Naive thymus-derived CD4-positive, alpha-beta T cell (primary cell): ENCODE measurements at regions not wholly inside any gene's neighbourhood (a gene's known extent, or its start where the extent isn't known, plus 50 kb on each side); places are given as distances from the start of the nearest gene placed in this dataset.
A peak's percentile ranks its signal among the peaks of the same experiment; 100 is the strongest.

Source experiments
- ATAC-seq: fragments of 150-1000 bp; cut with Tn5 transposase; 2 replicates; pipeline ENCODE4 v1.10.0; 2021; ENCODE audit warnings: mild to moderate bottlenecking, moderate library complexity
- CTCF ChIA-PET: fragments of 350-600 bp; sonication (Branson Sonifier 250); formaldehyde crosslinking; loops from one replicate; lab custom pipeline; 2021; ENCODE audit warnings: antibody characterized with exemption; lab: Charles Lee
- POLR2A ChIA-PET: fragments of 350-600 bp; sonication (Branson Sonifier 250); formaldehyde crosslinking; loops from one replicate; lab custom pipeline; 2021; ENCODE audit warnings: antibody characterized with exemption, inconsistent platforms; lab: Charles Lee
- DNase-seq, 9 donors: peaks; one replicate each; pipeline versions ENCODE4 v3.0.0 to v3.0.0-alpha.2; 2020 to 2022; ENCODE audit warnings: mixed read lengths in 1 of 9
- H3K27ac ChIP-seq: one replicate; pipeline ENCODE4 v1.7.0; 2013; ENCODE audit warnings: mild to moderate bottlenecking, low read depth, low read length, moderate library complexity
- H3K27me3 ChIP-seq, 2 donors: one replicate each; pipeline ENCODE4 v1.7.0; 2013; ENCODE audit warnings: low read length in 2 of 2, mild to moderate bottlenecking in 2 of 2, moderate library complexity in 2 of 2; ENCODE audit not compliant: control insufficient read depth in 2 of 2, insufficient read depth in 2 of 2
- H3K36me3 ChIP-seq, 3 experiments: 1 replicate in 2 of 3; 2 replicates in 1 of 3; pipeline ENCODE4 v1.7.0; 2013; ENCODE audit warnings: low read length in 3 of 3, mild to moderate bottlenecking in 3 of 3, moderate library complexity in 1 of 3; ENCODE audit not compliant: insufficient read depth in 3 of 3, control insufficient read depth in 2 of 3
- H3K4me1 ChIP-seq, 2 donors: one replicate each; pipeline ENCODE4 v1.7.0; 2013; ENCODE audit warnings: low read length in 2 of 2, mild to moderate bottlenecking in 2 of 2, moderate library complexity in 1 of 2; ENCODE audit not compliant: control insufficient read depth in 2 of 2, insufficient read depth in 2 of 2
- H3K4me3 ChIP-seq: 2 replicates; pipeline ENCODE4 v1.7.0; 2013; ENCODE audit warnings: mild to moderate bottlenecking, low read length
- H3K9me3 ChIP-seq, 3 experiments: 1 replicate in 2 of 3; 2 replicates in 1 of 3; pipeline ENCODE4 v1.7.0; 2013; ENCODE audit warnings: low read length in 3 of 3; ENCODE audit not compliant: control insufficient read depth in 2 of 3
- H3K27ac Mint-ChIP-seq, 9 donors: one replicate each; pipeline ENCODE4 v1.8.0; 2020 to 2022; ENCODE audit warnings: mixed read lengths in 9 of 9, mild to moderate bottlenecking in 8 of 9, moderate library complexity in 5 of 9, inconsistent platforms in 2 of 9
- H3K27me3 Mint-ChIP-seq, 5 donors: one replicate each; pipeline ENCODE4 v1.8.0; 2021 to 2022; ENCODE audit warnings: mixed read lengths in 5 of 5, mild to moderate bottlenecking in 1 of 5
- H3K36me3 Mint-ChIP-seq, 5 donors: one replicate each; pipeline ENCODE4 v1.8.0; 2020 to 2022; ENCODE audit warnings: mixed read lengths in 5 of 5, mild to moderate bottlenecking in 3 of 5, inconsistent platforms in 1 of 5
- H3K4me1 Mint-ChIP-seq, 7 donors: one replicate each; pipeline ENCODE4 v1.8.0; 2020 to 2022; ENCODE audit warnings: mixed read lengths in 7 of 7, mild to moderate bottlenecking in 3 of 7, inconsistent platforms in 1 of 7
- H3K4me3 Mint-ChIP-seq, 10 donors: one replicate each; pipeline ENCODE4 v1.8.0; 2020 to 2022; ENCODE audit warnings: mild to moderate bottlenecking in 10 of 10, mixed read lengths in 10 of 10, moderate library complexity in 6 of 10, inconsistent platforms in 2 of 10
- H3K9me3 Mint-ChIP-seq, 11 donors: one replicate each; pipeline ENCODE4 v1.8.0; 2020 to 2022; ENCODE audit warnings: mixed read lengths in 11 of 11, mild to moderate bottlenecking in 4 of 11, inconsistent platforms in 1 of 11, moderate library complexity in 1 of 11
- intact Hi-C, 2 donors: fragments of 100-400 bp; cut with micrococcal nuclease; formaldehyde crosslinking; loops; one replicate each; pipeline ENCODE4 v1.15.1; 2023

DNA sequence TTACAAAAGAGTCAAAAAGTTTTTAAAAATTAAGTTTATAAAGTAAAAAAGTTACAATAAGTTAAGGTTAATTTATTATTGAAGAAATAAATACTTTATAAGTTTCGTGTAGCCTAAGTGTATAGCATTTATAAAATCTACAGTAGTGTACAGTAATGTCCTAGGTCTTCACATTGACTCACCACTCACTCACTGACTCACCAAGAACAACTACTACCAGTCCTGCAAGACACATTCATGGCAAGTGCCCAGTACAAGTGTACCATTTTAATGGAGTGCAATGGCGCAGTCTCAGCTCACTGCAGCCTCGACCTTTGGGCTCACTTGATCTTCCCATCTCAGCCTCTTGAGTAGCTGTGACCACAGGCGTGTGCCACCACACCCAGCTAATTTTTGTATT lies 128.2 kb downstream of the GPX5 start:
- peaks cover 0 to 15% (median 1%) of the 10 kb centered on the region in 11 donors for H3K9me3 Mint-ChIP-seq
- peaks cover 57 to 81% (median 71%) of the 10 kb centered on the region in 5 donors for H3K27me3 Mint-ChIP-seq
- Histone ChIP-seq H3K27me3 (peaks cover 8 to 21% of the 10 kb centered on the region in 2 donors), H3K4me3 (no peak overlapping the region), H3K27ac (no peak overlapping the region), H3K4me1 (peaks cover 6 to 14% of the 10 kb centered on the region in 2 donors), H3K36me3 (no peaks in the 10 kb centered on the region), H3K9me3 (no peaks in the 10 kb centered on the region)
- CTCF ChIA-PET, result no interaction called here
- POLR2A ChIA-PET, result no interaction called here
- intact Hi-C loops, result no loop called here
- H3K27ac Mint-ChIP-seq, result no peak overlapping the region
- no peak overlapping the region for H3K4me3 Mint-ChIP-seq
- H3K4me1 Mint-ChIP-seq, result peaks cover 14 to 31% (median 22%) of the 10 kb centered on the region in 7 donors
- peaks cover 0 to 4% (median 0%) of the 10 kb centered on the region in 5 donors for H3K36me3 Mint-ChIP-seq
- ATAC-seq (no peak), DNase-seq (no peak)

GRCh38 chr6:28655164-28655563 lies 129.5 kb downstream of the GPX5 start:
- peaks cover 6 to 13% of the 10 kb centered on the region in 2 donors for H3K4me1 ChIP-seq
- Mint-ChIP-seq H3K27me3 (peaks cover 59 to 82% (median 73%) of the 10 kb centered on the region in 5 donors), H3K4me3 (no peak overlapping the region), H3K36me3 (peaks cover 0 to 4% (median 0%) of the 10 kb centered on the region in 5 donors), H3K4me1 (peaks cover 15 to 30% (median 23%) of the 10 kb centered on the region in 7 donors), H3K27ac (no peak overlapping the region), H3K9me3 (peaks cover 0 to 17% (median 1%) of the 10 kb centered on the region in 11 donors)
- peaks cover 9 to 20% of the 10 kb centered on the region in 2 donors for H3K27me3 ChIP-seq
- DNase-seq, result no peak
- CTCF ChIA-PET, result no interaction called here
- no peaks in the 10 kb centered on the region for H3K9me3 ChIP-seq
- H3K36me3 ChIP-seq, result no peaks in the 10 kb centered on the region
- H3K4me3 ChIP-seq, result no peak overlapping the region
- POLR2A ChIA-PET, result no interaction called here
- intact Hi-C loops, result loop anchor here in 1 of 2 donors (5.0 kb wide), 1 partner anchor 113 kb away; no protein-coding TSS in a partner anchor
- no peak overlapping the region for H3K27ac ChIP-seq
- ATAC-seq, result no peak

DNA sequence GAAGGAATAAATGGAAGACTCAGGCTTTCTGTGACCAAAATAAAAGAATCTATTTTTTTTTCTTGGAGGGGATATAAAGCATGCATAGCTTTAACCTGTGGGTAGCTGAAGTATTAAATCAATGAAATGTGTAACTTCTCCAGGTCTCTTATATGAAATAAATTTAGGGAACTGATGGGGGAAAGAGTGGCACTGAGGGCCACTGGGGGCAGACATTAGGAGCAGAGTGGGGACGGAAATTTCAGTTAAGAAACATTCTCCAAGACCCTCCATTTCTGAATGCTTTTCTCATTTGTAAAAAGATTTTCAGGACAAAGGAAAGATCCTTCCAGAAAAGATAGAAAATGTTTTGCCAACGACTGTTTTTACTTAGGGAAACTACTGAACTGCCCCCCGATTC lies 131.0 kb downstream of the GPX5 start:
- CTCF ChIA-PET, result no interaction called here
- peaks cover 0 to 15% (median 0%) of the 10 kb centered on the region in 11 donors for H3K9me3 Mint-ChIP-seq

GRCh38 chr6:28657381-28657768 lies 131.7 kb downstream of the GPX5 start:
- no peak overlapping the region for H3K4me3 ChIP-seq
- CTCF ChIA-PET, result no interaction called here
- peak overlapping the region; percentile 67 to 91 (median 83) for H3K4me3 Mint-ChIP-seq
- peaks cover 58 to 71% (median 63%) of the 10 kb centered on the region in 5 donors for H3K27me3 Mint-ChIP-seq
- ATAC-seq (no peak), DNase-seq (no peak)
- peak overlapping the region in 2 of 9 donors; percentile 45 to 56 for H3K27ac Mint-ChIP-seq
- H3K36me3 Mint-ChIP-seq, result no peaks in the 10 kb centered on the region
- no peaks in the 10 kb centered on the region for H3K36me3 ChIP-seq
- peaks cover 0 to 15% (median 0%) of the 10 kb centered on the region in 11 donors for H3K9me3 Mint-ChIP-seq
- peaks cover 6 to 13% of the 10 kb centered on the region in 2 donors for H3K4me1 ChIP-seq
- POLR2A ChIA-PET, result interaction anchor here (0.7 kb wide), 1 partner anchor 121 kb away, joined by 3 read pairs; no protein-coding TSS in a partner anchor
- no peaks in the 10 kb centered on the region for H3K9me3 ChIP-seq
- peaks cover 15 to 30% (median 23%) of the 10 kb centered on the region in 7 donors for H3K4me1 Mint-ChIP-seq
- intact Hi-C loops, result loop anchor here in 1 of 2 donors (5.0 kb wide), 1 partner anchor 115 kb away; no protein-coding TSS in a partner anchor
- peaks cover 9 to 20% of the 10 kb centered on the region in 2 donors for H3K27me3 ChIP-seq
- H3K27ac ChIP-seq, result no peak overlapping the region

More for the DNA sequence above, 131.0 kb downstream of the GPX5 start:
- no peak overlapping the region for H3K27ac Mint-ChIP-seq
- peaks cover 6 to 13% of the 10 kb centered on the region in 2 donors for H3K4me1 ChIP-seq
- POLR2A ChIA-PET, result interaction anchor here (0.7 kb wide), 1 partner anchor 122 kb away, joined by 3 read pairs; no protein-coding TSS in a partner anchor
- ATAC-seq (no peak), DNase-seq (no peak)
- no peaks in the 10 kb centered on the region for H3K36me3 ChIP-seq
- no peak overlapping the region for H3K4me3 ChIP-seq
- H3K27ac ChIP-seq, result no peak overlapping the region
- peaks cover 9 to 20% of the 10 kb centered on the region in 2 donors for H3K27me3 ChIP-seq
- H3K27me3 Mint-ChIP-seq, result peaks cover 62 to 78% (median 69%) of the 10 kb centered on the region in 5 donors
- peak overlapping the region in 9 of 10 donors; percentile 67 to 91 (median 83) for H3K4me3 Mint-ChIP-seq
- peaks cover 15 to 30% (median 23%) of the 10 kb centered on the region in 7 donors for H3K4me1 Mint-ChIP-seq
- H3K36me3 Mint-ChIP-seq, result peaks cover 0 to 4% (median 0%) of the 10 kb centered on the region in 5 donors
- intact Hi-C loops, result loop anchor here in 1 of 2 donors (5.0 kb wide), 1 partner anchor 114 kb away; no protein-coding TSS in a partner anchor
- no peaks in the 10 kb centered on the region for H3K9me3 ChIP-seq

DNA sequence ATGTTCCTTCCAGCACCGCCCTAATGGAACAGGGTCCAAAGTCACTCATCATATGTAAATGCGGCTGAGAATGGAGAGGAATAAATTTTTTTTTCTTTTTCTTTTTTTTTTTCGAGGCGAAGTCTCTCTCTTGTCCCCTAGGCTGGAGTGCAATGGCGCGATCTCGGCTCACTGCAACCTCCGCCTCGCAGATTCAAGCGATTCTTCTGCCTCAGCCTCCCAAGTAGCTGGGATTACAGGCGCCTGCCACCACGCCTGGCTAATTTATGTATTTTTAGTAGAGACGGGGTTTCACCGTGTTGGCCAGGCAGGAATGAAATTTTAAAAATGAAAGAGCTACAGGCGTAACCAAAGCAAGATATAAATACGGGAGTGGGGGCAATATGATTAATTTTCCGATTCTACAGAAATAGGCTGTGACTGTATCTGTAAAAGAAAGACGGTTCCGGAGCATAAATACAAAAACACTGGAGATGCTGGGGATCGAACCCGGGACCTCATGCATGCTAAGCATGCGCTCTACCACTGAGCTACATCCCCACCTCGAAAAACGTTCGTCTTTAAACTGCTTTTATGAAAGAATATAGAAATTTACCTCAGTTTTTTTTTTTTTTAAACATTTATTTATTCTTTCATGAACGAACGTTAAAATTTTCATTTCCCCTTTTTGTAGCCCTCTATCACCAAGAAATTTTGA lies 132.2 kb downstream of the GPX5 start:
- peak overlapping the region; percentile 45 for H3K4me3 ChIP-seq
- H3K4me1 ChIP-seq, result peaks cover 6 to 13% of the 10 kb centered on the region in 2 donors
- ChIA-PET POLR2A (no interaction called here), CTCF (no interaction called here)
- H3K27me3 Mint-ChIP-seq, result peaks cover 58 to 72% (median 64%) of the 10 kb centered on the region in 5 donors
- H3K4me1 Mint-ChIP-seq, result peaks cover 15 to 30% (median 23%) of the 10 kb centered on the region in 7 donors
- no peaks in the 10 kb centered on the region for H3K9me3 ChIP-seq
- peaks cover 9 to 20% of the 10 kb centered on the region in 2 donors for H3K27me3 ChIP-seq
- H3K4me3 Mint-ChIP-seq, result peak overlapping the region; percentile 67 to 91 (median 83)
- H3K36me3 Mint-ChIP-seq, result peaks cover 0 to 1% (median 0%) of the 10 kb centered on the region in 5 donors
- ATAC-seq (no peak), DNase-seq (peak in 8 of 9 donors; percentile 37 to 60 (median 56))
- no peak overlapping the region for H3K27ac ChIP-seq
- H3K36me3 ChIP-seq, result no peaks in the 10 kb centered on the region
- intact Hi-C loops, result loop anchor here in 1 of 2 donors (5.0 kb wide), 1 partner anchor 116 kb away; no protein-coding TSS in a partner anchor
- H3K27ac Mint-ChIP-seq, result peak overlapping the region; percentile 43 to 86 (median 69)
- H3K9me3 Mint-ChIP-seq, result peaks cover 0 to 15% (median 0%) of the 10 kb centered on the region in 11 donors

- H3K36me3 Mint-ChIP-seq, result peaks cover 0 to 4% (median 0%) of the 10 kb centered on the region in 5 donors
- H3K27me3 ChIP-seq, result peaks cover 9 to 20% of the 10 kb centered on the region in 2 donors
- ATAC-seq (no peak), DNase-seq (no peak)
- peak overlapping the region in 8 of 9 donors; percentile 53 to 89 (median 73) for H3K27ac Mint-ChIP-seq
- H3K4me1 Mint-ChIP-seq, result peaks cover 15 to 30% (median 23%) of the 10 kb centered on the region in 7 donors
- H3K9me3 Mint-ChIP-seq, result peaks cover 0 to 15% (median 0%) of the 10 kb centered on the region in 11 donors
- no peaks in the 10 kb centered on the region for H3K9me3 ChIP-seq
- ChIA-PET POLR2A (no interaction called here), CTCF (no interaction called here)
- H3K27ac ChIP-seq, result no peak overlapping the region
- no peaks in the 10 kb centered on the region for H3K36me3 ChIP-seq
- peak overlapping the region; percentile 45 for H3K4me3 ChIP-seq
- peak overlapping the region; percentile 67 to 91 (median 83) for H3K4me3 Mint-ChIP-seq
- H3K4me1 ChIP-seq, result peaks cover 6 to 13% of the 10 kb centered on the region in 2 donors
- peaks cover 58 to 79% (median 67%) of the 10 kb centered on the region in 5 donors for H3K27me3 Mint-ChIP-seq
- intact Hi-C loops, result loop anchor here in 1 of 2 donors (5.0 kb wide), 1 partner anchor 116 kb away; no protein-coding TSS in a partner anchor
Measured at GRCh38 chr6:28658475-28659249, 133.0 kb downstream of the GPX5 start.
